ENCODE measurements at regions not wholly inside any gene's neighbourhood (a gene's known extent, or its start where the extent isn't known, plus 50 kb on each side); places are given as distances from the start of the nearest gene placed in this dataset.
"Not testable (repeated sequence)": the region's sequence is repeated elsewhere in the genome, so short reads cannot be mapped to it uniquely, and the experiment has no call there.

GRCh38 chr21:14677013-14677412 is 130.9 kb upstream of the SAMSN1 start:
- DNase-seq, result no peak

DNA sequence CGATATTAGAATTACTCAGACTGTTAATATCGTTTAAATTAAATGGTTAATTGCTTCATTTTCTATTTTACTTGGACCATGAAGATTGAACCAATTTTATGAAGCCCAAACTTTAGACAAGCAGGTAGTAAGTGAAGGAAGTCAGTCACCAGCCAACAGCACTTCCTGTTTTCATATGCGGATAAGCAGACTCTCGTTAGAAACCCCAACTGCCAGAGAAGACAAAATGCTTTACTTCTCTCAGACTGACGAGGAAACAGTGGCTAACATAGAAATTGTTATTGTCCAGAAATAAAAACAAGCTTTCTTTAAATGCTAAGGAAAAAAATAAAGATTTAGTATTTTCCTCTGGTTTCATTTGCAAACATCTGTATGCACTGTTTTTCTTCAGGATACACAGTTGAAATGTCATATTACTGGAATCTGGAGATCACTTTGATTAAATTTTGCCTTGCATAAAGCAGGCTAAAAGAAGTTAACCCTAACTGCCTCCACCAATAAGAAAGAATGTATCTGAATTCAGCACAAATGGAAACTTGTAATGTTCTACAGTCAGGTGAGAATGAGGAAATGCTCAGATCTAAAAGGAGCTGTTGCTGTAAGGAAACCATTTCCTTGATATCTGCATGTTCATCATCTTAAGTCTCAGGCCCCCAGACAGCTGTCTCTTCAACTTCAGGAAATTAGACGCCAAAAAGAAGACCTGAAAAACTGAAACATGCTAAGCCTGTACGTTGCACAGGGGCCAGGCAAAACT is 129.8 kb upstream of the SAMSN1 start:
- DNase-seq, result no peak

GRCh38 chr21:14673649-14674048 is 127.5 kb upstream of the SAMSN1 start:
- no peak for DNase-seq

DNA sequence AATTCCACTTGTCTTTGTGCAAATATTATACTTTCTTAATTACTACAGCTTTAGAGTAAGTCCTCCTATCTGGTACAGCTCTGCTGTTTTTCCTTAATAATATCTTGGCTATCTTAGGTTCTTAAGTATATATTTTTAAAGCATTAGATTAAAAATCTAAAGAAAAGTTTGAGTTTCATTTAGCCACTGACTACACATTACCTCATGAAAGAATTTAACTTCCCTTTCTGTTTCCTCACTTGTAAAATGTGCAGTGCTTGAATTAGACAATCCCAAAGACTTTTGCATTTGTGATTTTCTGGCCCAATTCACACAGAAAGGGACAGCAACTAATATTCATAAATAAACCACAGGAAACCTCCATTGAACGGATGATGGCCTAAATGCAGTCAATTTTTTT is 126.4 kb upstream of the SAMSN1 start:
- DNase-seq, result no peak

GRCh38 chr21:14670409-14670808 is 124.3 kb upstream of the SAMSN1 start:
- no peak for DNase-seq

- DNase-seq, result not testable (repeated sequence)
Measured at GRCh38 chr21:14669092-14669491, 123.0 kb upstream of the SAMSN1 start.

GRCh38 chr21:14657241-14658008 is 111.3 kb upstream of the SAMSN1 start:
- no peak for DNase-seq

- DNase-seq, result no peak
Measured at GRCh38 chr21:14646893-14647292, 100.8 kb upstream of the SAMSN1 start.

GRCh38 chr21:14645702-14646101 is 99.6 kb upstream of the SAMSN1 start:
- no peak for DNase-seq

GRCh38 chr21:14632359-14632758 is 86.2 kb upstream of the SAMSN1 start:
- DNase-seq, result no peak

- no peak for DNase-seq
Measured at GRCh38 chr21:14630556-14631069, 84.5 kb upstream of the SAMSN1 start.

- DNase-seq, result no peak
Measured at GRCh38 chr21:14629461-14629860, 83.3 kb upstream of the SAMSN1 start.

DNA sequence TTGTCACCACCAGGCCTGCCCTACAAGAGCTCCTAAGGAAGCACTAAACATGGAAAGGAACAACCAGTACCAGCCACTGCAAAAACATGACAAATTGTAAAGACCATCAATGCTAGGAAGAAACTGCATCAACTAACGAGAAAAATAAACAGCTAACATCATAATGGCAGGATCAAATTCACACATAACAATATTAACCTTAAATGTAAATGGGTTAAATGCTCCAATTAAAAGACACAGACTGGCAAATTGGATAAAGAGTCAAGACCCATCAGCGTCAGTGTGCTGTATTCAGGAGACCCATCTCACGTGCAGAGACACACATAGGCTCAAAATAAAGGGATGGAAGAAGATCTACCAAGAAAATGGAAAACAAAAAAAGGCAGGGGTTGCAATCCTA is 77.0 kb upstream of the SAMSN1 start:
- DNase-seq, result not testable (repeated sequence)

DNA sequence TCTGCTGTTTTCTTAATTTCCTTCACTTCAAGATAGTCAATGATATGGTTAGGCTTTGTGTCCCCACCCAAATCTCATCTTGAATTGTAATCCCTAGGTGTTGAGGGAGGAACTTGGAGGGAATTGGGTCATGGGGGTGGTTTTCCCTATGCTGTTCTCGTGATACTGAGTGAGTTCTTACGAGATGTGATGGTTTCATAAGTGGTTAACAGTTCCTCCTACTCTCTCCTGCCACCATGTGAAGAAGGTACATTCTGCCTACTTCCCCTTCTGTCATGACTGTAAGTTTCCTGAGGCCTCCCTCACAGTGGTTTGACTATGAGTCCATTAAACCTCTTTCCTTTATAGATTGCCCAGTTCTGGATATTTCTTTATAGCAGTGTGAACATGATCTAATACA is 74.0 kb upstream of the SAMSN1 start:
- DNase-seq, result no peak

GRCh38 chr21:14617871-14618270 is 71.8 kb upstream of the SAMSN1 start:
- no peak for DNase-seq

DNA sequence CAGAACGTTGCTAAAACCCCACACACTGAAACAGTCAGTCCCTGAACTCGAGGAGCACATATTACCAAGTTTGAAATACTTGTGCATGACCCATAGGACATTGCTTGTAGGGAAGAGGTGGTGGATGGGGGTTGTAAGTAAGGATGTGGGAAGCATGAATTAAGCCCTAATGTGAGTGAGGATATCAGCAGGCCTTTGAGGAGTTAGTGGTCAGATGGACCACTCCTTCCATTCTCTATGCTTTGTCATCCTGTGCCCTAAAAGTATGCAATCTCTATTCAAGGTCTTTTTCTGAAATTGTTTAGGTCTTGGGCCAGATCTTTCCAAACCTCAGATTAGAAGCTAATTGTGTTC is 70.9 kb upstream of the SAMSN1 start:
- DNase-seq, result no peak

DNA sequence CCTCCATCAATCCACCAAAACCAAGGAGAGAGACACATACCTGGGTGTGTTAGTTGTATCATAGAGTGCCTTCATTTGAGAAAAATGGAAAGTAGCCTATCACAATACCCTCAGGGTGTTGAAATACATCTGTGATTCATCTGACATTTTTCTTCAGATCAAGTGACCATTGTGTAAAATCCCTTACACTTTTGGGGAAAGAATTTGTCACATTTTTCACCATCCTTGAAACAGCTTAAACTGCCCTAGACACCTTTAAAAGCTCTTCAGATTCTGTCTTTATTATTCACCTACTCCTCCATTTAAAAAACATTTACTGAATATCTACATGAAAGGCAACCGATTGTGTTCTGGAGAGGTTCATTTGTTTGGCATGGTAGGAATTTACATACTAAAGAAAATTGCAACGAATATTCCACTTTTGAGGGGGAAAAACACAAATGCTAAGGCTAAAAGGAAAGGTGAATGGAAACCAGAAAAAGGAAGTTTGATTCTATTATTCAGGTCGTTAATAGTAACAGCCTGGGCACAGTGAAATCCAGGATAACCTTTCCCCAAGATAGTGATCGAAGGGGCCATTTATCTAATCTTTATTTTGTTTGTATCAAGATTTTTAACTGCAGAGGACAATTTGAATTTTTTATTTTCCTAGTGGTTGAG is 70.4 kb upstream of the SAMSN1 start:
- DNase-seq, result peak in 1 of 2 experiments; percentile 11

DNA sequence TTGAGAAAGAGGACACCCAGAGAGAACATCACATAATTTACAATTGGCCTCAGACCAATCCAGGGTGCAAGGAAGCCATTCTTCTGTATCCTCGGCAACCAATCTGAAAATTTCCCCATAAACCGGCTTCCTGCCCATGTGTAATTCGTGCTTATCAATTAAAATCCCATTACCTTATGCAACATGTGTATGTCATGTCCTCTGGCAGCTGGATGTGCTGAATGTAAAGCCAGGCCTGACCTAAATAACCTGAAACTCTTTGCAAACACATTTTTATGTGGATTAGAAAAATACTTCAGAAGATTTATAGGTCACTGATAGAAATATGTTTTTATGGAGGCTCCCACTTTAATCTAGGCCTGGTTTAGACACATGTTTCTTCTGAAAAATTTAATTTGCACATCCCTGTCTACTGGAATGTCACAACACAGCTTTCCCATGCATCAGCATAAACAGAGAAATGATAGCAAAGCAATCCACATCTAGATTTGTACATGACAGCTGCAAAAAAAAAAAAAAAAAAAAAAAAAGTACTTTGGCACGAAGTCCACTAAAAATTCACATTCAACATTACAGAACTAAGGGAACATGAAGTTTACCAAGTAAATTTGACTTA is 69.4 kb upstream of the SAMSN1 start:
- no peak for DNase-seq

- no peak for DNase-seq
Measured at GRCh38 chr21:14614287-14614686, 68.2 kb upstream of the SAMSN1 start.

- DNase-seq, result no peak
Measured at GRCh38 chr21:14613486-14614224, 67.5 kb upstream of the SAMSN1 start.

DNA sequence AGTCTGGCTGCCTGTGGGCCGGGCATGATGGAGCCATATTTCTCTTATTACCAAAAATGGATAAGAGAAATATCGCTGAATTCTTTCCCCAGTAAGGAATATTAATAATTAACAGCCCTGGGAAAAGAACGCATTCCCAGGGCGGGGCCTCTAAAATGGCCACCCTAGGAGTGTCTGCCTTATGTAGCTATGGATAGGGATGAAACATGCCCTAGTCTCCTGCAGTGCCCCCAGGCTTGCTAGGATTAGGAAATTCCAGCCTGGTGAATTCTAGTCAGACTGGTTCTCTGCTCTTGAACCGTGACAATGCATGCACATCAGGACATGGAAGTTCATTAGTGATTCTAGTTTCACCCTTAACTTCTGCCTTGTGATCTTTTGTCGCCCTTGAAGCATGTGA is 64.0 kb upstream of the SAMSN1 start:
- not testable (repeated sequence) for DNase-seq

- DNase-seq, result no peak
Measured at GRCh38 chr21:14609274-14609673, 63.2 kb upstream of the SAMSN1 start.

DNA sequence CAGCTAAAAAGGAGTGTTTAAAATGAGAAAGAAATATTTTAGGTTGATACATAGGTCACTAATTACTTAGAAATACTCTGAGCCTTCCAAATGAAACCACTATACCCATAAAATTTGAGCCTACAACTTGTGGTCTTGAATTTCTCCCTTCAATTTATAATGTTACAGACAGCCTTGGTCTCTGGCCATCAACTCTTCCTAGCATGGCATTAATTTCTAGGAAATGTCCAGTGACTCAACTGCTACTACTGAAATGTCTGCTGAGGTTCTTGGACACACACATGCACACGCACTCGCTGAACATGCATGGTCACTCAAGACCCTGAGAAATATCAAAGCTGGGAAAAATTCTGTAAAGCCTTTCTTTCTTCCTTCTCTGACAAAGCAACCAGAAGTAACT is 61.1 kb upstream of the SAMSN1 start:
- no peak for DNase-seq

Data from NCI-H526 (cell line).